Right atrium auricular region (tissue), 2 donors: ENCODE measurements at regions not wholly inside any gene's neighbourhood (a gene's known extent, or its start where the extent isn't known, plus 50 kb on each side); places are given as distances from the start of the nearest gene placed in this dataset.

Experiments
- DNase-seq: peaks from one replicate; pipeline ENCODE4 v3.0.0-alpha.2; 2019; ENCODE audit warnings: low spot score
- H3K27ac ChIP-seq, 2 donors: fragments of 200-600 bp; sonication (generic); 1 replicate in 1 of 2; 2 replicates in 1 of 2; pipeline ENCODE4 v1.5.1; 2016 to 2019
- H3K27me3 ChIP-seq, 2 donors: fragments of 200-600 bp; sonication (generic); one replicate each; pipeline versions ENCODE4 v1.5.1 to v1.6.0; 2017 to 2019
- H3K36me3 ChIP-seq: fragments of 200-600 bp; sonication (generic); one replicate; pipeline ENCODE4 v1.5.1; 2016
- H3K4me1 ChIP-seq, 2 donors: fragments of 200-600 bp; sonication (generic); one replicate each; pipeline versions ENCODE4 v1.5.1 to v1.6.0; 2017 to 2019
- H3K4me3 ChIP-seq, 2 donors: fragments of 200-600 bp; sonication (generic); 1 replicate in 1 of 2; 2 replicates in 1 of 2; pipeline ENCODE4 v1.5.1; 2017 to 2019; ENCODE audit warnings: mild to moderate bottlenecking in 1 of 2, moderate library complexity in 1 of 2
- H3K9me3 ChIP-seq, 2 donors: fragments of 200-600 bp; sonication (generic); one replicate each; pipeline ENCODE4 v1.5.1; 2019
- TF ChIP-seq, protein P1 (sequence below), 2 donors: fragments of 200-600 bp; sonication (generic); IDR thresholded peaks; one replicate each; pipeline ENCODE4 v1.5.1; 2019; ENCODE audit warnings: antibody characterized with exemption in 2 of 2

DNA sequence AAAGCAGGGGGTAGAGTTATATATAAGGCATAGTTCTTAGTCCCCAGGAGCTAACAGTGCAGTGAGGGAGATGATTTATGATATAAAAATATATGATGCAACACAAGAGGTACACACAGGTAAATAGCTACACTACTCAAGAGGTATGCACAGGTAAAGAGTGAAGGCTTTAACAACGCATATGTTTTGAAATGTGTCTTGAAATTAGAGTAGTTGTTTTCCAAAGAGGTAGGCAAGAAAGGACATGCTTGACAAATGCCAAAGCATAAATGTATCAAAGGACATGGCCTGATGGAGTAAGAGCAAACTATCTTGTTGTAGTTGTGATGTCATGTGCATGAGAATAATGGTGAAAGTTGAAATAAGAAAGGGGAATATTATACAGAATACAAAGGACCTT, 104.3 kb upstream of the C11orf87 start:
- Histone ChIP-seq H3K4me3 (no peak overlapping the region), H3K4me1 (no peaks in the 10 kb centered on the region), H3K27me3 (no peaks in the 10 kb centered on the region), H3K36me3 (no peaks in the 10 kb centered on the region), H3K27ac (no peak overlapping the region), H3K9me3 (no peaks in the 10 kb centered on the region)
- DNase-seq = no peak
- TF ChIP-seq, protein P1, sequence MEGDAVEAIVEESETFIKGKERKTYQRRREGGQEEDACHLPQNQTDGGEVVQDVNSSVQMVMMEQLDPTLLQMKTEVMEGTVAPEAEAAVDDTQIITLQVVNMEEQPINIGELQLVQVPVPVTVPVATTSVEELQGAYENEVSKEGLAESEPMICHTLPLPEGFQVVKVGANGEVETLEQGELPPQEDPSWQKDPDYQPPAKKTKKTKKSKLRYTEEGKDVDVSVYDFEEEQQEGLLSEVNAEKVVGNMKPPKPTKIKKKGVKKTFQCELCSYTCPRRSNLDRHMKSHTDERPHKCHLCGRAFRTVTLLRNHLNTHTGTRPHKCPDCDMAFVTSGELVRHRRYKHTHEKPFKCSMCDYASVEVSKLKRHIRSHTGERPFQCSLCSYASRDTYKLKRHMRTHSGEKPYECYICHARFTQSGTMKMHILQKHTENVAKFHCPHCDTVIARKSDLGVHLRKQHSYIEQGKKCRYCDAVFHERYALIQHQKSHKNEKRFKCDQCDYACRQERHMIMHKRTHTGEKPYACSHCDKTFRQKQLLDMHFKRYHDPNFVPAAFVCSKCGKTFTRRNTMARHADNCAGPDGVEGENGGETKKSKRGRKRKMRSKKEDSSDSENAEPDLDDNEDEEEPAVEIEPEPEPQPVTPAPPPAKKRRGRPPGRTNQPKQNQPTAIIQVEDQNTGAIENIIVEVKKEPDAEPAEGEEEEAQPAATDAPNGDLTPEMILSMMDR (IDR thresholded peaks at IDR 0.05) = no peak

DNA sequence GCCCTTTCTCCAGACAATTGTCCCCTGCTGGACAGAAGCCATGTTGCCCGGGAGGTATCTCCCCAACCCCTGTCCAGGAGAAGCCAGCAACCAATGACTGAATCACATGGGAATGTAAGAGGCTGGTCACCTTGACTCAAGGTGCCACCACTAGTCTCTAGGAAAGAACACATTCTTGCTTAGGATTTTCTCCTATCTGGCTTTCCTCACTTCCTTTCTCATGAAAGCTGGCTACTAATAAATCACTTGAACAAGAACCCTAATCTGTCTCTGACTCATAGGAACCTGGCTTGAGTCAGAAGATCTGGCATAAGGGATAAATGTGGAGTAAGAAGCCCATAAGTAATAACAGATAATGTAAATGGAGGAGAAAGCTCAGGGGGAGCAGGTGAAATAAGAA, 101.4 kb upstream of the C11orf87 start:
- Histone ChIP-seq H3K27me3 (no peaks in the 10 kb centered on the region), H3K27ac (no peak overlapping the region), H3K36me3 (no peaks in the 10 kb centered on the region), H3K4me1 (no peaks in the 10 kb centered on the region), H3K9me3 (no peaks in the 10 kb centered on the region), H3K4me3 (no peak overlapping the region)
- no peak for DNase-seq
- TF ChIP-seq, protein P1 (IDR thresholded peaks at IDR 0.05) = no peak

DNA sequence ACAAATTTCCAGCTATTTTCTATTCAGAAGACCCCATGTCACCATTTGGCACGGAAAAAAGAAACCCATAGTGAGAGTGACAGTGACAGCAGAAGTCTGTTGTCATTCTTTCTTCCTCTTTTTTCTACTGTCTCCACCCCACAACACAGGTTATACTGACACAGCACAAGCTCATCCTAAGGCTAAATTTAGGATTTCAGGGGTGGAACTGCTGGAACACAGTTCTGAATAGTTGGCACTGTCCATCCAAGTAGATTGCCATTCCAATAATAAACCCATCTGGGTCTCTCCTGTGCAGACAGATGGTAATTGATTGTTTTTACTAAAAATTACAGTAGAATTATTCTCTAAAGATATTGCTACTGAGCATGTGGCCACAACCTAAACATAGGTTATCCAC, 95.2 kb upstream of the C11orf87 start:
- no peak for DNase-seq
- H3K4me3 ChIP-seq = no peak overlapping the region
- TF ChIP-seq, protein P1 (IDR thresholded peaks at IDR 0.05) = no peak
- H3K27ac ChIP-seq = no peak overlapping the region
- no peaks in the 10 kb centered on the region for H3K36me3 ChIP-seq
- no peaks in the 10 kb centered on the region for H3K4me1 ChIP-seq
- no peaks in the 10 kb centered on the region for H3K27me3 ChIP-seq
- H3K9me3 ChIP-seq = peaks cover 0 to 3% of the 10 kb centered on the region in 2 donors

GRCh38 chr11:109329716-109330115, 92.3 kb upstream of the C11orf87 start:
- no peaks in the 10 kb centered on the region for H3K36me3 ChIP-seq
- peaks cover 0 to 3% of the 10 kb centered on the region in 2 donors for H3K9me3 ChIP-seq
- TF ChIP-seq, protein P1 (IDR thresholded peaks at IDR 0.05) = no peak
- no peak for DNase-seq
- H3K27me3 ChIP-seq = no peaks in the 10 kb centered on the region
- no peaks in the 10 kb centered on the region for H3K4me1 ChIP-seq
- no peak overlapping the region for H3K27ac ChIP-seq
- H3K4me3 ChIP-seq = no peak overlapping the region

DNA sequence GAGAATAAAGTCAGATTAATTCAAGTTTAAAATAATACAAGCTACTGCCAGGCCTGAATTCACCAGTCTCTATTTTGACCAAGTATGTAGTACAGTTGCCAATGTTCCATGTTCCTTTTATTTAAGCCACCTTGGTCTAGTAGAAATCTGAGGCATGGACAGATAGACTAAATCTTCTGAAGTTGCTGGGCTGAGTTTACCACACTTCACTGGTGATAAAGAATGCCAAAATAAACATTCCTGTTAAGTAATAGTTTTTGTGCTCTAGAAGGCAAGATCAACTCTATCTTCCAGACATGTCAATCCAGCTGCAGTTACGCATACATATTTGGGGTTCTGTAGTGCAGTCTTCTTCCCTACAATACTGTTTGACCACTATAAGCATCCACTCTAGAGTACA, 83.9 kb upstream of the C11orf87 start:
- Histone ChIP-seq H3K27me3 (no peaks in the 10 kb centered on the region), H3K36me3 (no peaks in the 10 kb centered on the region), H3K27ac (no peak overlapping the region), H3K4me3 (no peak overlapping the region), H3K4me1 (peaks cover 0 to 6% of the 10 kb centered on the region in 2 donors), H3K9me3 (no peaks in the 10 kb centered on the region)
- TF ChIP-seq, protein P1 (IDR thresholded peaks at IDR 0.05) = no peak
- DNase-seq = no peak

DNA sequence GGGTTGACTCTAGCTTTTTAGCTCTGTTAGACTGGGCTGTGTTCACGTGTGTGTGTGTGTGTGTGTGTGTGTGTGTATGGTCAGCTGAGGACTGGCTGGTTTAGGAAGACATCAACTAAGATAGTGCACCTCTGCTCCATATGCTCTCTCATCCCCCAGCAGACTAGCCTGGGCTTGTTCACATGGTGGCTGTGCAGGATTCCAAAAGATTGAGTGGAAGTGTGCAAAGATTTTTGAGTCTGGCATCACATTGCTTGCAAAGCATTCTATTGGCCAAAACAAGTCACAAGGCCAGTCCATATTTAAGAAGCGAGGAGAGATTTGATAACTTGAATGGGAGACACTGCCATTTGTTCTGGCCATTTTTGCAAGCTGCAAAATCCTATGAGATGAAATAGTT, 79.7 kb upstream of the C11orf87 start:
- DNase-seq = no peak
- TF ChIP-seq, protein P1 (IDR thresholded peaks at IDR 0.05) = no peak
- Histone ChIP-seq H3K27me3 (no peaks in the 10 kb centered on the region), H3K9me3 (no peaks in the 10 kb centered on the region), H3K27ac (no peak overlapping the region), H3K36me3 (no peaks in the 10 kb centered on the region), H3K4me1 (peaks cover 0 to 14% of the 10 kb centered on the region in 2 donors), H3K4me3 (no peak overlapping the region)
